Tibial artery (tissue), 4 donors: ENCODE measurements at regions not wholly inside any gene's neighbourhood (a gene's known extent, or its start where the extent isn't known, plus 50 kb on each side); places are given as distances from the start of the nearest gene placed in this dataset.

ENCODE experiments used
- DNase-seq, 2 donors: peaks; one replicate each; pipeline ENCODE4 v3.0.0-alpha.2; 2019
- H3K27ac ChIP-seq, 2 donors: fragments of 200-600 bp; sonication (generic) in 1 of 2; 1 replicate in 1 of 2; 2 replicates in 1 of 2; pipeline ENCODE4 v1.5.1; 2018 to 2019; ENCODE audit warnings: mild to moderate bottlenecking in 1 of 2
- H3K27me3 ChIP-seq, 2 donors: fragments of 200-600 bp; sonication (generic) in 1 of 2; one replicate each; pipeline versions ENCODE4 v1.5.1 to v1.6.0; 2016 to 2019
- H3K36me3 ChIP-seq, 3 donors: fragments of 200-600 bp; sonication (generic) in 2 of 3; one replicate each; pipeline ENCODE4 v1.5.1; 2016 to 2019; ENCODE audit warnings: mild to moderate bottlenecking in 2 of 3
- H3K4me1 ChIP-seq, 4 donors: fragments of 200-600 bp; sonication (generic) in 2 of 4; 1 replicate in 3 of 4; 2 replicates in 1 of 4; pipeline ENCODE4 v1.5.1; 2016 to 2019
- H3K4me3 ChIP-seq, 2 donors: fragments of 200-600 bp; sonication (generic) in 1 of 2; 1 replicate in 1 of 2; 2 replicates in 1 of 2; pipeline ENCODE4 v1.5.1; 2018 to 2019; ENCODE audit warnings: mild to moderate bottlenecking in 2 of 2
- H3K9me3 ChIP-seq, 3 donors: fragments of 200-600 bp; sonication (generic) in 1 of 3; one replicate each; pipeline ENCODE4 v1.5.1; 2016 to 2019
- intact Hi-C: fragments of 100-400 bp; cut with DNase I; formaldehyde crosslinking; loops from one replicate; pipeline ENCODE4 v1.15.0; 2023; ENCODE audit warnings: low total_unique reads
- TF ChIP-seq, protein P1 (sequence below), 2 experiments: fragments of 200-600 bp in 1 of 2; fragments of 450-650 bp in 1 of 2; IDR thresholded peaks; one replicate each; pipeline ENCODE4 v1.5.1; 2017 to 2019; ENCODE audit warnings: antibody characterized with exemption in 2 of 2, mild to moderate bottlenecking in 1 of 2, moderate library complexity in 1 of 2

- intact Hi-C loops, result no loop called here
- Histone ChIP-seq H3K27me3 (peaks cover 0 to 62% of the 10 kb centered on the region in 2 donors), H3K4me1 (no peaks in the 10 kb centered on the region), H3K27ac (no peak overlapping the region), H3K36me3 (no peaks in the 10 kb centered on the region), H3K4me3 (no peak overlapping the region), H3K9me3 (no peaks in the 10 kb centered on the region)
- no peak for DNase-seq
- TF ChIP-seq, protein P1, sequence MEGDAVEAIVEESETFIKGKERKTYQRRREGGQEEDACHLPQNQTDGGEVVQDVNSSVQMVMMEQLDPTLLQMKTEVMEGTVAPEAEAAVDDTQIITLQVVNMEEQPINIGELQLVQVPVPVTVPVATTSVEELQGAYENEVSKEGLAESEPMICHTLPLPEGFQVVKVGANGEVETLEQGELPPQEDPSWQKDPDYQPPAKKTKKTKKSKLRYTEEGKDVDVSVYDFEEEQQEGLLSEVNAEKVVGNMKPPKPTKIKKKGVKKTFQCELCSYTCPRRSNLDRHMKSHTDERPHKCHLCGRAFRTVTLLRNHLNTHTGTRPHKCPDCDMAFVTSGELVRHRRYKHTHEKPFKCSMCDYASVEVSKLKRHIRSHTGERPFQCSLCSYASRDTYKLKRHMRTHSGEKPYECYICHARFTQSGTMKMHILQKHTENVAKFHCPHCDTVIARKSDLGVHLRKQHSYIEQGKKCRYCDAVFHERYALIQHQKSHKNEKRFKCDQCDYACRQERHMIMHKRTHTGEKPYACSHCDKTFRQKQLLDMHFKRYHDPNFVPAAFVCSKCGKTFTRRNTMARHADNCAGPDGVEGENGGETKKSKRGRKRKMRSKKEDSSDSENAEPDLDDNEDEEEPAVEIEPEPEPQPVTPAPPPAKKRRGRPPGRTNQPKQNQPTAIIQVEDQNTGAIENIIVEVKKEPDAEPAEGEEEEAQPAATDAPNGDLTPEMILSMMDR (IDR thresholded peaks at IDR 0.05), result no peak
These were observed 123.6 kb upstream of the PPP1R26 start for GRCh38 chr9:135356021-135356420.

GRCh38 chr9:135356796-135357195 lies 122.8 kb upstream of the PPP1R26 start:
- intact Hi-C loops, result no loop called here
- Histone ChIP-seq H3K4me1 (no peaks in the 10 kb centered on the region), H3K9me3 (no peaks in the 10 kb centered on the region), H3K4me3 (no peak overlapping the region), H3K27me3 (peaks cover 0 to 57% of the 10 kb centered on the region in 2 donors), H3K36me3 (no peaks in the 10 kb centered on the region), H3K27ac (no peak overlapping the region)
- no peak for DNase-seq
- TF ChIP-seq, protein P1 (IDR thresholded peaks at IDR 0.05), result no peak

DNA sequence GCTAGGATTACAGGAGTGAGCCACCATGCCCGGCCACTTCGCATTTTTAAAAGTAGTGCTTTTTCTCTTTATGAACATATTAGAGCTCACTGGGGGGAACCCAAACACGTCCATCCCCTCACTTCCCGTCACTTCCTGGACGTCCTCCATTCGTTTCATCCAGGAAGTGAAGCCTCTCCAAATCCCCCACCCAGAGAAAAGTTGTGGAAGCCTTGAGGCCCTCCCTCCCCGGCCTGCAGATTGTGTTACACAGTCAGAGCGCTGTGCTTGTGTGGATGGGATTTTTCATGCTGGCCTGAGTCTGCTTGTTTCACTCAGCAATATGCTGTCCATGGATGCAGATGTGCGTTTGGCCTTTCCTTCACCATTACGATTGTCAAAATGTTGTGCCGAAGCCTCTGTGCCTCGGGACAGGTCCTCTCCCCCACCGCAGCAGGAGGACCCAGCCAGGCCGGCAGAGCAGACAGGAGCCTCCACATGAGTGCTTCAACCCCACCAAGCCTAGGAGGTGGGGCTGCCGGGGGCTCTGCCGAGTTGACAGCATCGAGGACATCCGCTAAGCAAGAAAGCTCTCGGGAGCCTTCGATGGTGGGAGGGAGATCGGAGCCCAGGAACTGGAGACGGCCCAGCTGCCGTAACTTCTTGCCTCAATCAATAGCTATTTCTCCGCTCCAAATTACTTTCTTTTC lies 121.6 kb upstream of the PPP1R26 start:
- intact Hi-C loops, result no loop called here
- Histone ChIP-seq H3K27me3 (peaks cover 0 to 51% of the 10 kb centered on the region in 2 donors), H3K9me3 (no peaks in the 10 kb centered on the region)

GRCh38 chr9:135358552-135358940 lies 121.0 kb upstream of the PPP1R26 start:
- TF ChIP-seq, protein P1 (IDR thresholded peaks at IDR 0.05), result no peak
- H3K27me3 ChIP-seq, result peaks cover 0 to 46% of the 10 kb centered on the region in 2 donors
- no peak for DNase-seq
- H3K4me1 ChIP-seq, result no peaks in the 10 kb centered on the region
- intact Hi-C loops, result no loop called here
- no peak overlapping the region for H3K4me3 ChIP-seq
- no peak overlapping the region for H3K27ac ChIP-seq
- no peaks in the 10 kb centered on the region for H3K36me3 ChIP-seq
- no peaks in the 10 kb centered on the region for H3K9me3 ChIP-seq

More for the DNA sequence above, 121.6 kb upstream of the PPP1R26 start:
- no peak for DNase-seq
- no peaks in the 10 kb centered on the region for H3K36me3 ChIP-seq
- no peak overlapping the region for H3K4me3 ChIP-seq
- no peak overlapping the region for H3K27ac ChIP-seq
- TF ChIP-seq, protein P1 (IDR thresholded peaks at IDR 0.05), result no peak
- no peaks in the 10 kb centered on the region for H3K4me1 ChIP-seq

DNA sequence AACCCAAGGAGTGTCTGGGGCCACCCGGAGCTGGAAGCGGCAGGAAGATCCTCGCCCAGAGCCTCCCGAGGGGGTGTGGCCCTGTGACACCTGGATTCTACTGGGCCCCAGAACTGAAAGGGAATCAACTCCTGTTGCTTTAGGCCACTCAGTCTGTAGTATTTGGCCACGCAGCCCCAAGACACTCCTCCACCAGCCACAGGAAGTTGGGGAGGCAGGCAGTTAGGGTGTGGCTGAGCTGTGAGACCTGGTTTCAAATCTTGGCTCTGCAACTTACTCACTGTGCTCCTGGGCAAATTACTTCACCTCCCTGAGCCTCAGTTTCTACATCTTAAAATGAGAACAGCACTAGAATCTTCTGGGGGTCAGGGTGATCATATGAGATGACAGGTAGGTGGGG lies 119.8 kb upstream of the PPP1R26 start:
- Histone ChIP-seq H3K27me3 (peaks cover 0 to 40% of the 10 kb centered on the region in 2 donors), H3K9me3 (no peaks in the 10 kb centered on the region), H3K4me3 (no peak overlapping the region), H3K27ac (no peak overlapping the region), H3K4me1 (no peaks in the 10 kb centered on the region), H3K36me3 (no peaks in the 10 kb centered on the region)
- intact Hi-C loops, result no loop called here
- no peak for DNase-seq
- TF ChIP-seq, protein P1 (IDR thresholded peaks at IDR 0.05), result no peak
